ENCODE measurements at regions not wholly inside any gene's neighbourhood (a gene's known extent, or its start where the extent isn't known, plus 50 kb on each side); places are given as distances from the start of the nearest gene placed in this dataset.

GRCh38 chr17:77055453-77055852, 85.3 kb upstream of the SEC14L1 start:
- no peak overlapping the region for H3K4me2 ChIP-seq
- no peaks in the 10 kb centered on the region for H3K9me2 ChIP-seq
- no peaks in the 10 kb centered on the region for H3K36me3 ChIP-seq (replicated peaks in 1 of 2; ENCODE audit: control insufficient read depth in 1 of 2, insufficient read depth in 2 of 2, low read length in 1 of 2)
- H3K27me3 ChIP-seq (ENCODE audit: insufficient read depth), result peaks cover 46% of the 10 kb centered on the region
- no peak overlapping the region for H3K4me3 ChIP-seq (ENCODE audit: low read depth in 2 of 2, low read length in 1 of 2)
- no peaks in the 10 kb centered on the region for H3F3A ChIP-seq (replicated peaks; ENCODE audit: insufficient read depth)
- TF ChIP-seq RXRA (IDR thresholded peaks at IDR 0.05; ENCODE audit: borderline replicate concordance, low read depth), result no peak
- no peak for TF ChIP-seq FOXJ3 (CRISPR knock-in tag; IDR thresholded peaks at IDR 0.05)
- no peak for TF ChIP-seq SIN3A (IDR thresholded peaks at IDR 0.05; ENCODE audit: borderline replicate concordance, low read depth, low read length)
- no peak for TF ChIP-seq FOXM1 (IDR thresholded peaks at IDR 0.05; ENCODE audit: low read depth)
- TF ChIP-seq PBX3 (IDR thresholded peaks at IDR 0.05), result no peak
- TF ChIP-seq GABPA (IDR thresholded peaks at IDR 0.05; ENCODE audit: low read depth), result no peak
- no peak for TF ChIP-seq USF1 (IDR thresholded peaks at IDR 0.05; ENCODE audit: borderline replicate concordance, low read depth)
- no peak for TF ChIP-seq IRF3 (IDR thresholded peaks at IDR 0.05; ENCODE audit: low read depth, low read length)
- TF ChIP-seq FOSL2 (IDR thresholded peaks at IDR 0.05; ENCODE audit: borderline replicate concordance, low read depth), result no peak
- TF ChIP-seq TAF1 (IDR thresholded peaks at IDR 0.05; ENCODE audit: borderline replicate concordance, low read depth, low read length), result no peak
- TF ChIP-seq ELF1 (IDR thresholded peaks at IDR 0.05), result no peak
- no peak for TF ChIP-seq NRF1 (IDR thresholded peaks at IDR 0.05; ENCODE audit: low read depth, low read length)
- no peak for TF ChIP-seq NFIC (IDR thresholded peaks at IDR 0.05; ENCODE audit: borderline replicate concordance)
- no peak for TF ChIP-seq GATA2 (CRISPR knock-in tag; IDR thresholded peaks at IDR 0.05)
- no peak for TF ChIP-seq SMC3 (IDR thresholded peaks at IDR 0.05; ENCODE audit: low read depth, low read length)
- no peak for TF ChIP-seq CHD2 (IDR thresholded peaks at IDR 0.05; ENCODE audit: low read length, partially characterized antibody)
- no peak for TF ChIP-seq POLR2AphosphoS5 (IDR thresholded peaks at IDR 0.05; ENCODE audit: low read depth, low read length)
- 50% methylated on average over 7 of the region's 7 CpGs for WGBS (ENCODE audit: low lambda C conversion rate)
- no peak overlapping the region for H2AFZ ChIP-seq (ENCODE audit: low read depth)
- DNase-seq, result no peak
- peaks cover 0 to 18% of the 10 kb centered on the region in 2 experiments; a peak in 1 of 4 replicates for H3K4me1 ChIP-seq (ENCODE audit: control insufficient read depth in 1 of 2, insufficient read depth in 2 of 2, low read depth in 1 of 2, low read length in 1 of 2)
- H3K27ac ChIP-seq (ENCODE audit: low read depth in 2 of 2, low read length in 1 of 2), result no peak overlapping the region
- CTCF ChIA-PET, result interaction anchor here (0.7 to 17.9 kb wide), 53 partner anchors 15 to 562 kb away, joined by 3 to 594 read pairs (median 10); partner anchors contain the start of genes MFSD11 and MGAT5B
- H3K79me2 ChIP-seq (ENCODE audit: insufficient read depth), result no peaks in the 10 kb centered on the region
- POLR2A ChIA-PET, result interaction anchor here (1.2 to 1.8 kb wide), 3 partner anchors 10 to 188 kb away, joined by 3 to 8 read pairs (median 5); partner anchors contain the start of gene MGAT5B
- H3K9me3 ChIP-seq, result no peaks in the 10 kb centered on the region
- H3K9ac ChIP-seq, result no peak overlapping the region
- H4K20me1 ChIP-seq (ENCODE audit: insufficient read depth), result no peaks in the 10 kb centered on the region
